ENCODE measurements at regions not wholly inside any gene's neighbourhood (a gene's known extent, or its start where the extent isn't known, plus 50 kb on each side); places are given as distances from the start of the nearest gene placed in this dataset.

DNA sequence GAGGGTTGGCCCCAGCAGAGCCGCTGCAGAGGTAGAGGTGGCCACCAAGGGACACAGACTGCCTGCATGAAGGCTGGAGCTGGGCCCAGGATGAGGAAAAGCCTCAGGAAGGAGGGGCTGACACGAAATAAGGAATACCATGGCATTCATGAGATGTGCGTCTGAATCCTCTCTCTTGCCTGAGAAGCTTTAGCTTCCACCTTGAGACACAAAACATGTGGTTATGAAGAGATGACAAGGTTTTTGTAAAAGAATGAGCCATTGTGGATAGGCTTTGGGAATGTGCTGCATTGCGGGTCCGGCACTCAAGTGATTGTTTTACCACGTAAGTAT, 82.7 kb downstream of the DAD1 start:
- H3K4me1 ChIP-seq (ENCODE audit: low read length), result peaks cover 71% of the 10 kb centered on the region
- TF ChIP-seq, protein P1, sequence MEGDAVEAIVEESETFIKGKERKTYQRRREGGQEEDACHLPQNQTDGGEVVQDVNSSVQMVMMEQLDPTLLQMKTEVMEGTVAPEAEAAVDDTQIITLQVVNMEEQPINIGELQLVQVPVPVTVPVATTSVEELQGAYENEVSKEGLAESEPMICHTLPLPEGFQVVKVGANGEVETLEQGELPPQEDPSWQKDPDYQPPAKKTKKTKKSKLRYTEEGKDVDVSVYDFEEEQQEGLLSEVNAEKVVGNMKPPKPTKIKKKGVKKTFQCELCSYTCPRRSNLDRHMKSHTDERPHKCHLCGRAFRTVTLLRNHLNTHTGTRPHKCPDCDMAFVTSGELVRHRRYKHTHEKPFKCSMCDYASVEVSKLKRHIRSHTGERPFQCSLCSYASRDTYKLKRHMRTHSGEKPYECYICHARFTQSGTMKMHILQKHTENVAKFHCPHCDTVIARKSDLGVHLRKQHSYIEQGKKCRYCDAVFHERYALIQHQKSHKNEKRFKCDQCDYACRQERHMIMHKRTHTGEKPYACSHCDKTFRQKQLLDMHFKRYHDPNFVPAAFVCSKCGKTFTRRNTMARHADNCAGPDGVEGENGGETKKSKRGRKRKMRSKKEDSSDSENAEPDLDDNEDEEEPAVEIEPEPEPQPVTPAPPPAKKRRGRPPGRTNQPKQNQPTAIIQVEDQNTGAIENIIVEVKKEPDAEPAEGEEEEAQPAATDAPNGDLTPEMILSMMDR (IDR thresholded peaks at IDR 0.05; ENCODE audit: low read depth, low read length), result no peak
- no peak for TF ChIP-seq EZH2phosphoT487 (IDR thresholded peaks at IDR 0.05; ENCODE audit: low read depth)
- H2AFZ ChIP-seq (ENCODE audit: low read depth, low read length), result 0 out of 2 replicates have a peak overlapping the region, but pooled peaks have one; percentile 69
- H3K9ac ChIP-seq (ENCODE audit: low read length), result peak overlapping the region; percentile 50
- no peaks in the 10 kb centered on the region for H3K79me2 ChIP-seq (ENCODE audit: low read length)
- H3K9me3 ChIP-seq (ENCODE audit: insufficient read depth, low read length), result no peaks in the 10 kb centered on the region
- H3K27me3 ChIP-seq (ENCODE audit: low read depth, low read length), result no peaks in the 10 kb centered on the region
- H3K4me3 ChIP-seq (ENCODE audit: low read length), result no peak overlapping the region
- H3K27ac ChIP-seq (ENCODE audit: low read length), result peak overlapping the region; percentile 87
- H3K36me3 ChIP-seq (replicated peaks; ENCODE audit: low read depth, low read length), result no peaks in the 10 kb centered on the region
- no peaks in the 10 kb centered on the region for H4K20me1 ChIP-seq (ENCODE audit: insufficient read depth, low read length)
- peak overlapping the region; percentile 62 for H3K4me2 ChIP-seq (ENCODE audit: low read length)

DNA sequence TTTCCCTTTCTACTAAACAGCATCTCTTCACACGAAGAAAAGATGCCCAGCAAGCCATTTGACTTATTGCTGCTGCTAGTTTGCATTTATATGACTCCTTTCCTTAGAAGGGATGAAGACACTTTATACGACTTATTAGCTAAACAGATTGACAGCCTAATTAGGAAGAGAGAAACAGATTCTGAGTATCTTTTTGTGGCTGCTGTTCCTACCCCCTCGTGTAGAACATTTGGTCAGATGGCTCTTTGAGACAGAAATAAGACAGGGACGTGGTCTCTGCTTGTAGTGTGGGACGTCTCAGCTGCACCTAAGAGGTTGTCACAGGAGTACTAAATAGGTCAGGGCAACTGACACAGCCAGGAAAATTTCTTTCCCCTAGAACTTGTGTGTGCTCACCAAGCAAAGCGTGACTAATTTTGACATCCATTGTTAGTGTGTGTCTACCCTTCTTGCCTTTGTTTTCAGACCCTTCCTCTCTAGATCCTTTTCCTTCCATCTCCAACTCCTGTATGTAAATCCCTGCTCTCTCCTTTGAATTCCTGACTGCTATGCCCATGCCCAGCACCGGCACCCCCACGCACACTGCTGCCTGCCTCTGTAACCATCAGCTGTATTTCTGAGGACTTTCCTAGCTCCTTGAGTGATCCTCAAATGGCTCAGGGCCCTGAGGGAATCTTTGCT, 83.2 kb downstream of the DAD1 start:
- Histone ChIP-seq H3K4me3 (ENCODE audit: low read length) (no peak overlapping the region), H3K27ac (ENCODE audit: low read length) (peak overlapping the region; percentile 87), H3K27me3 (ENCODE audit: low read depth, low read length) (no peaks in the 10 kb centered on the region), H3K79me2 (ENCODE audit: low read length) (no peaks in the 10 kb centered on the region), H2AFZ (ENCODE audit: low read depth, low read length) (peak overlapping the region; percentile 69), H3K9ac (ENCODE audit: low read length) (peak overlapping the region; percentile 50), H3K9me3 (ENCODE audit: insufficient read depth, low read length) (no peaks in the 10 kb centered on the region), H4K20me1 (ENCODE audit: insufficient read depth, low read length) (no peaks in the 10 kb centered on the region), H3K36me3 (replicated peaks; ENCODE audit: low read depth, low read length) (no peaks in the 10 kb centered on the region), H3K4me2 (ENCODE audit: low read length) (peak overlapping the region; percentile 62), H3K4me1 (ENCODE audit: low read length) (peaks cover 69% of the 10 kb centered on the region)
- TF ChIP-seq EZH2phosphoT487 (IDR thresholded peaks at IDR 0.05; ENCODE audit: low read depth), result no peak
- TF ChIP-seq, protein P1 (IDR thresholded peaks at IDR 0.05; ENCODE audit: low read depth, low read length), result no peak

DNA sequence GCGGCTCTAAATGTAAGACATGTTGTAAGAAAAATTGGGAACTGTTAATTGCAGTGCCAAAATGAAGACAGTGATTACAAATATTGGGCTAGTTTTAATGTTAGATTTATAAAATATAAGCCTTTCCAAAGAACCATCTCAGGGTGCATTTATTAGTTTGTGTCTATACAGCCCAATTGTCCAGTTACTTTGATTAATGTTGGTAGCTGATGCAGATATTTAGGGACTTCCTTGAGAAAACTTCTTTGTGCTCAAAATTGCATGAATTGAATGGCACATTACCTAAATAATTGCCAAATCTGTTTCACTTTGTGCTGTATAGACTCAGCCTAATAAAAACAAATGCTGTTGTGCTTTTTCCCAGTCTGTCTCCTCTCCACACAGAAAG, 83.7 kb downstream of the DAD1 start:
- TF ChIP-seq EZH2phosphoT487 (IDR thresholded peaks at IDR 0.05; ENCODE audit: low read depth), result no peak
- TF ChIP-seq, protein P1 (IDR thresholded peaks at IDR 0.05; ENCODE audit: low read depth, low read length), result no peak
- Histone ChIP-seq H3K4me1 (ENCODE audit: low read length) (peaks cover 68% of the 10 kb centered on the region), H3K4me2 (ENCODE audit: low read length) (peak overlapping the region; percentile 62), H4K20me1 (ENCODE audit: insufficient read depth, low read length) (no peaks in the 10 kb centered on the region), H3K9me3 (ENCODE audit: insufficient read depth, low read length) (no peaks in the 10 kb centered on the region), H3K27me3 (ENCODE audit: low read depth, low read length) (no peaks in the 10 kb centered on the region), H3K27ac (ENCODE audit: low read length) (peak overlapping the region; percentile 87), H3K79me2 (ENCODE audit: low read length) (no peaks in the 10 kb centered on the region), H3K4me3 (ENCODE audit: low read length) (no peak overlapping the region), H3K9ac (ENCODE audit: low read length) (peak overlapping the region; percentile 50; the same call in 1 of the 2 replicates), H3K36me3 (replicated peaks; ENCODE audit: low read depth, low read length) (no peaks in the 10 kb centered on the region), H2AFZ (ENCODE audit: low read depth, low read length) (peak overlapping the region; percentile 69)

GRCh38 chr14:22502551-22502950, 86.5 kb downstream of the DAD1 start:
- Histone ChIP-seq H3K4me3 (ENCODE audit: low read length) (no peak overlapping the region), H3K4me2 (ENCODE audit: low read length) (0 out of 2 replicates have a peak overlapping the region, but pooled peaks have one; percentile 5), H4K20me1 (ENCODE audit: insufficient read depth, low read length) (no peaks in the 10 kb centered on the region), H3K36me3 (replicated peaks; ENCODE audit: low read depth, low read length) (no peaks in the 10 kb centered on the region), H3K79me2 (ENCODE audit: low read length) (no peaks in the 10 kb centered on the region), H3K27me3 (ENCODE audit: low read depth, low read length) (no peaks in the 10 kb centered on the region), H3K9me3 (ENCODE audit: insufficient read depth, low read length) (no peaks in the 10 kb centered on the region), H3K27ac (ENCODE audit: low read length) (no peak overlapping the region), H3K4me1 (ENCODE audit: low read length) (peaks cover 56% of the 10 kb centered on the region), H2AFZ (ENCODE audit: low read depth, low read length) (no peak overlapping the region), H3K9ac (ENCODE audit: low read length) (no peak overlapping the region)
- TF ChIP-seq EZH2phosphoT487 (IDR thresholded peaks at IDR 0.05; ENCODE audit: low read depth), result no peak
- TF ChIP-seq, protein P1 (IDR thresholded peaks at IDR 0.05; ENCODE audit: low read depth, low read length), result no peak

Data from OCI-LY3 (cell line).